Renal cortical epithelial cell (primary cell): ENCODE measurements at regions not wholly inside any gene's neighbourhood (a gene's known extent, or its start where the extent isn't known, plus 50 kb on each side); places are given as distances from the start of the nearest gene placed in this dataset.
"Not testable (repeated sequence)": the region's sequence is repeated elsewhere in the genome, so short reads cannot be mapped to it uniquely, and the experiment has no call there.

Experiments
- DNase-seq: peaks from one replicate; pipeline ENCODE4 v3.0.0-alpha.2; 2011; ENCODE audit warnings: low read depth

DNA sequence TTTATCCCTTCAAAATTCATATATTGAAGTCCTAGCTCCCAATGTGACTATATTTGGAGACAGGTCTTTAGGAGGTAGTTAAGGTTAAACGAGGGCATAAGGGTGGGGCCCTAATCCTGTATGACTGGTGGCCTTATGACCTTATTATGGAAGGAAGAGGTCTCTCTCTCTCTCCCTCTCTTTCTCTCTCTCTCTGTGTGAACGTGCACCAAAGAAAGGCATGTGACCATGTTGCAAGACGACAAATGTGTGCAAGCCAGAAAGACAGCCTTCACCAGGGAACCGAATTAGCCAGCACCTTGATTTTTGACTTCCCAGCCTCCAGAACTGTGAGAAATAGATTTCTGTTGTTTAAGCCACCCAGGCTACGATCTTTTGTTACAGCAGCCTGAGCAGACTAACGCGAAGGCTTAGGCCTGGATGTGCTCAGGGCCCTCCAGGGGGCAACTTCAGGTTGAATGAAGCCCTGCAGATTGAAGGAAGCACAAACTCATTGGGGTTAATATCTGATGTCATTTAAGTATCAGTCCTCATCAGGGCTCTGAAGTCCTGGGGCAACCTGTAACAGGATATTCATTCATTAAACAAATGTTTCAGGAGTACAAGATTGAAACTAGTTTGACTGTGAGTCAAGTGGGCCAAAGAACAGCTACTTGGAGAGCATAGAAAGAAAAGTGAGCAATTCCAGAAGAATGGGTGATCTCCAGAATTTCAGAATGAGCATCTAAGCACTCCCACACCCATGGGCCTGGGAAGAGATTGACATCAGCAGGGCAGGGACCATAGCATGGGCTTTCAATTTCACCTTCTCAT lies 157.4 kb upstream of the TNFAIP3 start:
- DNase-seq, result peak; percentile 62

DNA sequence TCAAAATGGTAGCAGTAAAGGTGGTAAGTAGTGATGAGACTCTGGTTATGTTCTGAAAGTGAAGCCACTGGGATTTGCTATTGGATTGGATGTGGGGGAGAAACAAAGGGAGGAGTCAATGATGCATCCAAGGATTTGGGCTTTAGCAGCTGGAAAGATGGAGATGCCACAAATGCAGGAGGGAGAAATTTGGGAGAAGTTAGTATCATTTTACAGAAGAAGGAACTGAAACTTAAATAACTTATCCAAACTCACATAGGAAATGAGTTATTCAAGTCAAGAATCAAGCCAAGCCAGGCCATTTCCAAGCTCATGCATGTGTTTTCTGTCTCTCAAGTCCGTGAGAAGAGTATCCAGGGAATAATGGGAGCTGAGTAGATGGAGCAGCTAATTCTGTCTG lies 155.1 kb upstream of the TNFAIP3 start:
- DNase-seq, result no peak

- DNase-seq, result no peak
Observed at GRCh38 chr6:137712587-137712986, 154.5 kb upstream of the TNFAIP3 start.

DNA sequence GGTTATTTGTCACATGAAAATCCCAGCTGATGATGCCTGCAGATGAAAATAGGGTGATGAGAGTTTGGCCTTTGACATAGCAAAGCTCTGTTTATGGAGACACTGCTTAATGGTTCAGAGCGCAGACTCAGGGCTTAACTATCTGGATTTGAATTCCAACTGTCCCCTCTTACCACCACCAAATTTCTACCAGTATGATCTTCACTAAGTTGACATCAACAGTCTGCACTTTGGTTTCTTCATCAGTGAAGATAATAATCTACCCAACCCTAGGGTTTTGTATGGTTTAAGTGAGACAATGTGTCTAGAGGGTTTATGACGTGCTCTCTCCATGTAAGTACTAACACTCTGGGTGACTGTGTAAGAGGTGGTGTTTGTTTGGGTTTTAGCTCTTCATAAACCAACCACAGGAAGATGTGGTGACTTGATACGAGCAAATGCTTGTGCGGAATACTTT lies 151.4 kb upstream of the TNFAIP3 start:
- no peak for DNase-seq

DNA sequence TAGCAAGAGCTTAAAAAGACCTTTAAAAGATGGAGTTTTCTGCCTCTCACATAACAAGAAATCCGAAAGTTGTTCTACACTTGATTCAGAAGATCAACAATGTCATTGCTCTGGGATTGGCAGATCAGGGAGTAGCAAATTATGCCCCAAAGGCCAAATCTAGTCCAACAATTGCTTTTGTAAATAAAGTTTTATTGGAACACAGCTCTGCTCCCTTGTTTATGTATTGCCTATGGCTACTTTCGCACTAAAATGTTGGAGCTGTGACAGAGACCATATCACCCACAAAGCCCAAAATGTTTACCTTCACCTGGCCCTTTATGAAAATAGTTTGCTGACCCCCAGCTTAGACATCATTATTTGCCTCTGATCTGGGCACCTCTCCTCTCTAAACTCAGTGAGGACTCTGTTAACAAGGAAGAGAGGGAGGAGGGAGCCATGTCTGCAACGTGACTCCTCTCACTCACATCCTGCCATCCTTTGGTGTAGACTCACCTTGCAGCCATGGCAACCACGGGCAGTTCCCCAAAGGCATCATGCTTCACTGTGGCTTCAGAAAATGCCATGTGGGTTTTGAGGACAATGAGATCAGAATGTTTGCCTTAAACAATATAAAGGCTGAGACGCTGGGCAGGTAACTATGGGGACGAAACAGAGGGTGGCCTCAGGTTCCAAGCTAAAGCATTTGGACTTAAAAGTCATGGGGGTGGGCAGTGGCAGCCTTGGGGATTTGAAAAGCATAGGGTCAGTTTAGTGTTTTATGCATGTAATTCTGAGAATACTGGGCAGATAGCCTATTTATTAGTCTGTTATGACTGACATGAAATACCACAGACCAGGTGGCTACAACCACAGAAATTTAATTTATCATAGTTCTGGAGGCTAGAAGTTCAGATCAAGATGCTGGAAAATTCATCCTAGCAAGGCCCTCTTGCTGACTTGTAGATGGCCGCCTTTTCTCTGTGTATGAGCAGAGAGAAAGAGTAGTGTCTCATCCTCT lies 149.7 kb upstream of the TNFAIP3 start:
- peak; percentile 62 for DNase-seq

DNA sequence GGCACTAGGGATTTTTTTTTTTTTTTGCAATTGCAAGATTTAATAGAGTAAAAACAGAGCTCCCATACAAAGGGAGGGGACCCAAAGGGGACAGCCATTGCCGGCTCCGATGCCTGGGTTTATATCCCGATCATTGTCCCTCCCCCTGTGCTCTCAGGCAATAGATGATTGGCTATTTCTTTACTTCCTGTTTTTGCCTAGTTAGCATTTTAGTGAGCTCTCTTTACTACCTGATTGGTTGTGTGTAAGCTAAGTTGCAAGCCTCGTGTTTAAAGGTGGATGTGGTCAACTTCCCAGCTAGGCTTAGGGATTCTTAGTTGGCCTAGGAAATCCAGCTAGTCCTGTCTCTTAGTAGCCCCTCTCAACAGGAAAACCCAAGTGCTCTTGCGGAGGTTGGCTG lies 148.2 kb upstream of the TNFAIP3 start:
- DNase-seq, result not testable (repeated sequence)

DNA sequence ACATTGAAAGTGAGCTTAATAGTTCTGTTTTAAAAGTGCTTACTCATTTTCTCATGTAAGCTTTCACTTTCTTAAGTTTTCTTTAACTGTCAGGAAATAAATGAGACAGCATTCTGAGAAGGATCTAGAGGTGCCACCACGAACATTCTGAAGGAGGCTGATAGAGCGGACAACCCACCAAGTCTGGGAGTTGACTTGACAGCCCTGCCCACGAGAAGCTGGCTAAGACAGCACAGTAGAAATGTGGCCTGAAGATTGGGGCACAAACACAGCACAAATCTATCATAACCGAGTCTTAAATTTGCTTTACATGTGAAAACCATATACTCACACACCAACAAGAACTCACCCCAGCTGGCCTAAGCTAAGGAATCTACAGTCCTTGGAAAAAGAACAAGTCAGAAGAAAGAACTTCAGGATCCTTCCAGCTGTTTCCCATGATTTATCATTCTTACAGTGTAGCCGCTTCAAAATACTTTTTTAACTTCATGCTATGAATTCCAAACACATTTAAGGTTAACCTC lies 144.2 kb upstream of the TNFAIP3 start:
- no peak for DNase-seq

- no peak for DNase-seq
Observed at GRCh38 chr6:137723273-137724017, 143.6 kb upstream of the TNFAIP3 start.

DNA sequence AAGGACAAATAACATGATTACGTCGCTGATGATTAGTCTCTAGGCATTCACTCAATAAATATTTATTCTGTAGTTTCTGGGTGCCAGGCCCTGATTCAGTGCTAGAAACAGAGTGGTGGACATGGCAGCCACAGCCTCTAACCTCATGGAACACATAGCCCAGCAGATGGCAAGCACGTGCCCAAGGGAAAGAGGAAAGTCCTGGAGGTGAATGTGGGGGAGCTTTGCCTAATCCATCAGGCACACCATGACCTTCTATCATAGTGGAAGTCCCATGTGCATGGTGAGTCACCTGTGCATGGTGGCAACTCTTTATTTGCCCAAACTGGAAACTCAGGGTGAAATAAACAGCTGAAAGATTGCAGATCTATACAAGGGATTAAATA lies 143.0 kb upstream of the TNFAIP3 start:
- DNase-seq, result no peak

- no peak for DNase-seq
Observed at GRCh38 chr6:137724495-137725211, 142.4 kb upstream of the TNFAIP3 start.

DNA sequence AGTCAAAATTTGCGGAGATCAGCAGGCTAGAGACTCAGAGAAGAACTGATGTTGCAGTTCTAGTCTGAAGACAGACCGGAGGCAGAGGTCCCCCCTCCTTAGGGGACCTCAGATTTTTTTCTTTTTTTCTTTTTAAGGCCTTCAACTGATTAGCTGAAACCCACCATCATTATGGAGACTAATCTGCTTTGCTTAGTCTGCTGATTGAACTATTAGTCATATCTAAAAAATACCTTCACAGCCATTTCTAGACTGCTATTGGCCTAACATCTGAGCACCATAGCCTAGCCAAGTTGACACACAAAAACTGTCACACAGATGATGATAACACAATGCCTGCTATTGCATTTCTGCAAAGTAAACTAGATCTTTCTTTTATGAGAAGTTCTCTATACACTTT lies 141.1 kb upstream of the TNFAIP3 start:
- no peak for DNase-seq

DNA sequence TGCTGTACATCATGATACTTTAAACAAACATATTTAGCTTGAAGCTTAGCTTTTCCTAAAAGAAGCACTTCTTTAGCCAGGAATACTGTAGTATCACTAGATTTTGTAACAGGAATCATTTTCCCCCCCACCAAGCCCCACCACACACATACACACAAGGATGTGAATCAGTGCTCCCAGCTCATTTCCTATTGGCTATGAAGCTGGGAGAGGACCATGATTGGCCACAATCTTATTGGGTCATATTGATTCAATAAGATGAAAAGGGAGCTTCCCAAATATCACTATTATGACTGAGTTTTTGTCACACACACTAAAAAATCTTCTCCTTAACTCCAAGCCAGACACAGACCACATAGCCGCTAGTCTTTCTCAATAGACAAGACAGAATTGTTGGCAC lies 140.5 kb upstream of the TNFAIP3 start:
- DNase-seq, result no peak

GRCh38 chr6:137727216-137727765 lies 139.8 kb upstream of the TNFAIP3 start:
- DNase-seq, result no peak

DNA sequence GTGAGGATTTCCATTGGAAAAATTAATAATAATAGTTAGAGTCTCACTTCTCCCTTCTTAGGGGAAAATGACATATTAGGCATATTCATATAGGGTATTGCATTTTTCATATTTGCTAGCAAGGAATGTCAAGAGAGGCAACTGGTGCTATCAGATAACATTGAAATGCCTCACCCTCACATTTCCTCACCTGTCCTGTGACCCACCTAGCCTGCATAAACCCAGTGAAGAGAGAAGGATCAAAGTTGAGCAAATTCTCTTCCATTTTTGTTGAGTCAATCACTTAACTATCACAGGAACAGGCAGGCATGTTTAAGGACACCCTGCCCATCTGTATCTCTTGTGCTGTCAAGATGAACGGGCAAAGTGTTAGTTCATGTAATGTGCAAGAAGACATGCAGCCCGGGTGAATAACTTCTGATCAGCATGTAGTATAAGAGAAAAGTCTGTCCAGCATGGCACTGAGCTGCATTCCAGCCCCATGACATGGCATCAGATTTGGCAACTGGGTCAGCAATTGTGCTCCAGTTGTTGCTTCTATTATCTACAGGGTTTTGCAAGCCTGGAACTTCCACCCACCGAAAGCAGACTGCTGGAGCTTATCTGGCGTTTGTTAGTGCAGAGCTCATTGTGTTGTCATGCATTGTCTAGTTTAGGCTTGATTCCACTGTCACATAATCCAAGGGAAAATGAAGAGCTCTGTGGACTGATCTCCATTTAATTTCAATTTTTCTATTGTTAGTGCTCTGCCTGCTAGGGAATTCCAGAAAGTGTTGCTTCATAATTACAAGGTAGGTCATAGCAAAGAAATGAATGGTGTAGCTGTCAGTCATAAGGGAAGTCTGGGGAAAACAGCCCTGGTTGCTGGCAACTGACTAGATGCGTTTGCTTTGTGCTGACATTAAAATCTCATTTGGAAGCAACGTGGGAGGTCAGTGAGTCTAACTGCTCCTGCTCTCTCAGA lies 138.4 kb upstream of the TNFAIP3 start:
- peak; percentile 95 for DNase-seq

- DNase-seq, result peak; percentile 53
Observed at GRCh38 chr6:137729866-137730629, 137.0 kb upstream of the TNFAIP3 start.

DNA sequence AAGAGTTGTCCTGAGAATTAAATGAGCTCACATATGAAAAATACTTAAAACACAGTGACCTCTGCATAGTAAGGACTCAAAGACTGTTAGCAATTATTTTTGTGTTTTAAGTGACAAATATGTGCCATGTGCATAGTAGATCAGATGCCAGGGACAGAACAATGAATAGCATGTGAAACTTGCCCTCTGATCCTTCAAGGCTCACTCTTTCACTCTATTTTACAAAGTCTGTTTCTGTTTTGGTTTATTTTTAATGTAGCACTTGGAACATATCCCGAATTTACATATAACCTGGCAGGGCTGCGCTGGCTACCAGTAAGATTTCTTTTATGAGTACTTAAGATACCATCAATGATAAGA lies 135.5 kb upstream of the TNFAIP3 start:
- DNase-seq, result no peak

DNA sequence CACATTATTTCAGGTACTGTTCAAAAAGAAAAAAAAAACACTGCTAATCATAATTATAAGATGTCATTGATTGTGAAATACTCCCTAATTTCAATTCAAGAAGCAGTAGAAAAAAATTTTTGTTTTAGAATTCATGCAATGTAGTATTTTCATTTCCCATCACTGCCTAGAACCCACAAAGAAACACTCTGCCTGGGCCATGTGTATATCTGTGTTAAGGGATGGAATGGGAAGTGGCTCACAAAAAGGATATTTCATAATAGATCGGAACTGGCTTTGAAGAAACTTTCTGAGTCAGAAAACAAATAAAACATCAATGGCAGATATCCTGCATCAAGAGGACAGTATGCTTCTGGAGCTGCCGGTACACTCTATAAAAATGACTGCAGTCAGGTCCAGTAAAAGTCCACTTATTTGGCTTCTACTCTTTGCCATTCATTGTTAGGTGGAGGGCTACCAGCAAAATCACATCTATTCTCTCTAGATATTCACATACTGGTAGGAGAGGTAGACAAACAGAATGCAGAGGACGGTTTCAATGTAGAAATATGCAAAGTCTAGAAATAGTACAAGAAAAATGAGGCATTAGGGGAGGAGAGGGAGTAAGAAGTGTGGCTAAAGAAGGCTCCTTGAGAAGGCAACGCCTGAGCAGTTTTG lies 135.0 kb upstream of the TNFAIP3 start:
- DNase-seq, result peak; percentile 33

DNA sequence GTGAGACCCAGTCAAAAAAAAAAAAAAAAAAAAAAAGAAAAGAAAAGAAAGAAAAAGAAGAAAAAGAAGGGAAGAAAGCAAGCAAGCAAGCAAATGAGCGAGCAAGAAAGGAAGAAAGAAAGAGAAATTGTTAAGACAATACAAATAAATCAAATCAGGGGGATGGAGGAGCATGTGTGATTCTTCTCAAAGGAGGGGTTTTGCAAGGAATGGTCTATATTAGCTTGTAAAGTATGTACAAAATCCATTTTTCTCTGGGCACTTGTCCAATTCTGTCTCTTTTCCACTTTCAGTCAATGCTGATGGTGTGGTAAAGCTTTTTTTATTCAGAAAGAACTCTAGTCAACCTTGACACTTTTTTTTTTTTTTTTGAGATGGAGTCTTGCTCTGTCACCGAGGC lies 133.7 kb upstream of the TNFAIP3 start:
- DNase-seq, result no peak
